Fibroblast of the aortic adventitia (primary cell): ENCODE measurements at regions not wholly inside any gene's neighbourhood (a gene's known extent, or its start where the extent isn't known, plus 50 kb on each side); places are given as distances from the start of the nearest gene placed in this dataset.
"Not testable (repeated sequence)": the region's sequence is repeated elsewhere in the genome, so short reads cannot be mapped to it uniquely, and the experiment has no call there.

ENCODE experiments used
- DNase-seq: peaks from one replicate; pipeline ENCODE4 v3.0.0-alpha.2; 2010; ENCODE audit warnings: low read depth
- H3K4me3 ChIP-seq: 2 replicates; pipeline ENCODE4 v1.5.1; 2011; ENCODE audit warnings: low read depth, mild to moderate bottlenecking, control low read depth, low read length, moderate library complexity

DNA sequence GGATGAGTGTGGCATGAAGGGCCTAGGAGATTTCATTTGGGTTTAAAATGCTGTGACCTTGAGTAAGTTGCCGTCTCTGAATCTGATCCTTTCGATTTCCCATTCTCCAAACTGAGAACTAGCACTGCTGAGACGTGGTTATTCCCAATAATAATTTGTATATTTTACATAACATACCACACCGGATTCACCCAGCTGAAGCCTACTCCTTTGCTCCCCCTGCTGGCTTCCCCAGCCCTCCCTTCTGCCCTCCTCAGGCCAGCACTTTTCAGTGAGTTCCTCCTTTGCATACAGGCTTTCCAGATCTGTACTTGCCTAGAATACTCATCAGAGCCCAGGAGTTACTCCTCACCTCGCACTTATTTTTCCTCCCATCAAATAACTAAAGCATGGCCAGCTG is 255.1 kb downstream of the OR4F29 start:
- not testable (repeated sequence) for H3K4me3 ChIP-seq, DNase-seq

DNA sequence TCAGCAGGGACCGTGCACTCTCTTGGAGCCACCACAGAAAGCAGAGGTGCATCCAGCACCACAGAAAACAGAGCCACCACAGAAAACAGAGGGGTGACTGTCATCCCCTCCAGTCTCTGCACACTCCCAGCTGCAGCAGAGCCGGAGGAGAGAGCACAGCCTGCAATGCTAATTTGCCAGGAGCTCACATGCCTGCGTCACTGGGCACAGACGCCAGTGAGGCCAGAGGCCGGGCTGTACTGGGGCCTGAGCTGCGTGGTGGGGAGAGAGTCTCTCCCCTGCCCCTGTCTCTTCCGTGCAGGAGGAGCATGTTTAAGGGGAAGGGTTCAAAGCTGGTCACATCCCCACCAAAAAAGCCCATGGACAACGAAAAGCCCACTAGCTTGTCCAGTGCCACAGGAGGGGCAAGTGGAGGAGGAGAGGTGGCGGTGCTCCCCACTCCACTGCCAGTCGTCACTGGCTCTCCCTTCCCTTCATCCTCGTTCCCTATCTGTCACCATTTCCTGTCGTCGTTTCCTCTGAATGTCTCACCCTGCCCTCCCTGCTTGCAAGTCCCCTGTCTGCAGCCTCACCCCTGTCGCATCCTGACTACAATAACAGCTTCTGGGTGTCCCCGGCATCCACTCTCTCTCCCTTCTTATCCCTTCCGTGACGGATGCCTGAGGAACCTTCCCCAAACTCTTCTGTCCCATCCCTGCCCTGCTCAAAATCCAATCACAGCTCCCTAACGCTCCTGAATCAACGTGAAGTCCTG is 260.0 kb downstream of the OR4F29 start:
- DNase-seq, H3K4me3 ChIP-seq: not testable (repeated sequence)

DNA sequence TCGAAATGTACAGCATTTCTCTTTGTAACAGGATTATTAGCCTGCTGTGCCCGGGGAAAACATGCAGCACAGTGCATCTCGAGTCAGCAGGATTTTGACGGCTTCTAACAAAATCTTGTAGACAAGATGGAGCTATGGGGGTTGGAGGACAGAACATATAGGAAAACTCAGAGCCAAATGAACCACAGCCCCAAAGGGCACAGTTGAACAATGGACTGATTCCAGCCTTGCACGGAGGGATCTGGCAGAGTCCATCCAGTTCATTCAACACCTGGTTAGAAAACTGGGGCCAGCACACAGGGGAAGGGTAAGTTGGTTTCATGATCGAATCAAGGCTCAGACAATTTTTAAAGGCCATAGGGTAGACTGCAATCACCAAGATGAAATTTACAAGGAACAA is 260.8 kb downstream of the OR4F29 start:
- DNase-seq, H3K4me3 ChIP-seq: not testable (repeated sequence)

DNA sequence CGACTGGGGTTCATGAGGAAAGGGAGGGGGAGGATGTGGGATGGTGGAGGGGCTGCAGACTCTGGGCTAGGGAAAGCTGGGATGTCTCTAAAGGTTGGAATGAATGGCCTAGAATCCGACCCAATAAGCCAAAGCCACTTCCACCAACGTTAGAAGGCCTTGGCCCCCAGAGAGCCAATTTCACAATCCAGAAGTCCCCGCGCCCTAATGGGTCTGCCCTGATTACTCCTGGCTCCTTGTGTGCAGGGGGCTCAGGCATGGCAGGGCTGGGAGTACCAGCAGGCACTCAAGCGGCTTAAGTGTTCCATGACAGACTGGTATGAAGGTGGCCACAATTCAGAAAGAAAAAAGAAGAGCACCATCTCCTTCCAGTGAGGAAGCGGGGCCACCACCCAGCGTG is 261.6 kb downstream of the OR4F29 start:
- DNase-seq, H3K4me3 ChIP-seq: not testable (repeated sequence)

DNA sequence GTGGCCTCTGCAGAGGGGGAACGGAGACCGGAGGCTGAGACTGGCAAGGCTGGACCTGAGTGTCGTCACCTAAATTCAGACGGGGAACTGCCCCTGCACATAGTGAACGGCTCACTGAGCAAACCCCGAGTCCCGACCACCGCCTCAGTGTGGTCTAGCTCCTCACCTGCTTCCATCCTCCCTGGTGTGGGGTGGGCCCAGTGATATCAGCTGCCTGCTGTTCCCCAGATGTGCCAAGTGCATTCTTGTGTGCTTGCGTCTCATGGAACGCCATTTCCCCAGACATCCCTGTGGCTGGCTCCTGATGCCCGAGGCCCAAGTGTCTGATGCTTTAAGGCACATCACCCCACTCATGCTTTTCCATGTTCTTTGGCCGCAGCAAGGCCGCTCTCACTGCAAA is 262.2 kb downstream of the OR4F29 start:
- not testable (repeated sequence) for H3K4me3 ChIP-seq, DNase-seq

DNA sequence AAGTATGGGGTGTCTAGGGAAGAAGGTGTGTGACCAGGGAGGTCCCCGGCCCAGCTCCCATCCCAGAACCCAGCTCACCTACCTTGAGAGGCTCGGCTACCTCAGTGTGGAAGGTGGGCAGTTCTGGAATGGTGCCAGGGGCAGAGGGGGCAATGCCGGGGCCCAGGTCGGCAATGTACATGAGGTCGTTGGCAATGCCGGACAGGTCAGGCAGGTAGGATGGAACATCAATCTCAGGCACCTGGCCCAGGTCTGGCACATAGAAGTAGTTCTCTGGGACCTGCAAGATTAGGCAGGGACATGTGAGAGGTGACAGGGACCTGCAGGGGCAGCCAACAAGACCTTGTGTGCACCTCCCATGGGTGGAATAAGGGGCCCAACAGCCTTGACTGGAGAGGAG is 264.2 kb downstream of the OR4F29 start:
- not testable (repeated sequence) for DNase-seq, H3K4me3 ChIP-seq

DNA sequence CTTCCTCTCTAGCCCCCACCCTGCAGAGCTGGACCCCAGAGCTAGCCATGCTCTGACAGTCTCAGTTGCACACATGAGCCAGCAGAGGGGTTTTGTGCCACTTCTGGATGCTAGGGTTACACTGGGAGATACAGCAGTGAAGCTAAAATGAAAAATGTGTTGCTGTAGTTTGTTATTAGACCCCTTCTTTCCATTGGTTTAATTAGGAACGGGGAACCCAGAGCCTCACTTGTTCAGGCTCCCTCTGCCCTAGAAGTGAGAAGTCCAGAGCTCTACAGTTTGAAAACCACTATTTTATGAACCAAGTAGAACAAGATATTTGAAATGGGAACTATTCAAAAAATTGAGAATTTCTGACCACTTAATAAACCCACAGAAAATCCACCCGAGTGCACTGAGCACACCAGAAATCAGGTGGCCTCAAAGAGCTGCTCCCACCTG is 264.8 kb downstream of the OR4F29 start:
- not testable (repeated sequence) for H3K4me3 ChIP-seq, DNase-seq

DNA sequence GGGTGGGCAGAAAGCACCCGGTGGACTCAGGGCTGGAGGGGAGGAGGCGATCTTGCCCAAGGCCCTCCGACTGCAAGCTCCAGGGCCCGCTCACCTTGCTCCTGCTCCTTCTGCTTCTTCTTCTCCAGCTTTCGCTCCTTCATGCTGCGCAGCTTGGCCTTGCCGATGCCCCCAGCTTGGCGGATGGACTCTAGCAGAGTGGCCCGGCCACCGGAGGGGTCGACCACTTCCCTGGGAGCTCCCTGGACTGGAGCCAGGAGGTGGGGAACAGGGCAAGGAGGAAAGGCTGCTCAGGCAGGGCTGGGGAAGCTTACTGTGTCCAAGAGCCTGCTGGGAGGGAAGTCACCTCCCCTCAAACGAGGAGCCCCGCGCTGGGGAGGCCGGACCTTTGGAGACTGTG is 265.3 kb downstream of the OR4F29 start:
- not testable (repeated sequence) for H3K4me3 ChIP-seq, DNase-seq

DNA sequence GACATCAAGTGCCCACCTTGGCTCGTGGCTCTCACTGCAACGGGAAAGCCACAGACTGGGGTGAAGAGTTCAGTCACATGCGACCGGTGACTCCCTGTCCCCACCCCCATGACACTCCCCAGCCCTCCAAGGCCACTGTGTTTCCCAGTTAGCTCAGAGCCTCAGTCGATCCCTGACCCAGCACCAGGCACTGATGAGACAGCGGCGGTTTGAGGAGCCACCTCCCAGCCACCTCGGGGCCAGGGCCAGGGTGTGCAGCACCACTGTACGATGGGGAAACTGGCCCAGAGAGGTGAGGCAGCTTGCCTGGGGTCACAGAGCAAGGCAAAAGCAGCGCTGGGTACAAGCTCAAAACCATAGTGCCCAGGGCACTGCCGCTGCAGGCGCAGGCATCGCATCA is 266.0 kb downstream of the OR4F29 start:
- not testable (repeated sequence) for DNase-seq, H3K4me3 ChIP-seq

DNA sequence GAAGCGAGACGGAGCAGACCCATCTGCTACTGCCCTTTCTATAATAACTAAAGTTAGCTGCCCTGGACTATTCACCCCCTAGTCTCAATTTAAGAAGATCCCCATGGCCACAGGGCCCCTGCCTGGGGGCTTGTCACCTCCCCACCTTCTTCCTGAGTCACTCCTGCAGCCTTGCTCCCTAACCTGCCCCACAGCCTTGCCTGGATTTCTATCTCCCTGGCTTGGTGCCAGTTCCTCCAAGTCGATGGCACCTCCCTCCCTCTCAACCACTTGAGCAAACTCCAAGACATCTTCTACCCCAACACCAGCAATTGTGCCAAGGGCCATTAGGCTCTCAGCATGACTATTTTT is 267.2 kb downstream of the OR4F29 start:
- not testable (repeated sequence) for H3K4me3 ChIP-seq, DNase-seq

DNA sequence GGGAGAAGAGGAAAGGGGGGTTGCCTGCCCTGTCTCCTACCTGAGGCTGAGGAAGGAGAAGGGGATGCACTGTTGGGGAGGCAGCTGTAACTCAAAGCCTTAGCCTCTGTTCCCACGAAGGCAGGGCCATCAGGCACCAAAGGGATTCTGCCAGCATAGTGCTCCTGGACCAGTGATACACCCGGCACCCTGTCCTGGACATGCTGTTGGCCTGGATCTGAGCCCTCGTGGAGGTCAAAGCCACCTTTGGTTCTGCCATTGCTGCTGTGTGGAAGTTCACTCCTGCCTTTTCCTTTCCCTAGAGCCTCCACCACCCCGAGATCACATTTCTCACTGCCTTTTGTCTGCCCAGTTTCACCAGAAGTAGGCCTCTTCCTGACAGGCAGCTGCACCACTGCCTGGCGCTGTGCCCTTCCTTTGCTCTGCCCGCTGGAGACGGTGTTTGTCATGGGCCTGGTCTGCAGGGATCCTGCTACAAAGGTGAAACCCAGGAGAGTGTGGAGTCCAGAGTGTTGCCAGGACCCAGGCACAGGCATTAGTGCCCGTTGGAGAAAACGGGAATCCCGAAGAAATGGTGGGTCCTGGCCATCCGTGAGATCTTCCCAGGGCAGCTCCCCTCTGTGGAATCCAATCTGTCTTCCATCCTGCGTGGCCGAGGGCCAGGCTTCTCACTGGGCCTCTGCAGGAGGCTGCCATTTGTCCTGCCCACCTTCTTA is 267.7 kb downstream of the OR4F29 start:
- not testable (repeated sequence) for H3K4me3 ChIP-seq, DNase-seq

DNA sequence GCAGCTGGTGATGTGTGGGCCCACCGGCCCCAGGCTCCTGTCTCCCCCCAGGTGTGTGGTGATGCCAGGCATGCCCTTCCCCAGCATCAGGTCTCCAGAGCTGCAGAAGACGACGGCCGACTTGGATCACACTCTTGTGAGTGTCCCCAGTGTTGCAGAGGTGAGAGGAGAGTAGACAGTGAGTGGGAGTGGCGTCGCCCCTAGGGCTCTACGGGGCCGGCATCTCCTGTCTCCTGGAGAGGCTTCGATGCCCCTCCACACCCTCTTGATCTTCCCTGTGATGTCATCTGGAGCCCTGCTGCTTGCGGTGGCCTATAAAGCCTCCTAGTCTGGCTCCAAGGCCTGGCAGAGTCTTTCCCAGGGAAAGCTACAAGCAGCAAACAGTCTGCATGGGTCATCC is 268.4 kb downstream of the OR4F29 start:
- not testable (repeated sequence) for H3K4me3 ChIP-seq, DNase-seq

DNA sequence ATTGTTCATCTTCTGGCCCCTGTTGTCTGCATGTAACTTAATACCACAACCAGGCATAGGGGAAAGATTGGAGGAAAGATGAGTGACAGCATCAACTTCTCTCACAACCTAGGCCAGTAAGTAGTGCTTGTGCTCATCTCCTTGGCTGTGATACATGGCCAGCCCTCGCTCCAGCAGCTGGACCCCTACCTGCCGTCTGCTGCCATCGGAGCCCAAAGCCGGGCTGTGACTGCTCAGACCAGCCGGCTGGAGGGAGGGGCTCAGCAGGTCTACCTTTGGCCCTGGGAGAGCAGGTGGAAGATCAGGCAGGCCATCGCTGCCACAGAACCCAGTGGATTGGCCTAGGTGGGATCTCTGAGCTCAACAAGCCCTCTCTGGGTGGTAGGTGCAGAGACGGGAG is 268.8 kb downstream of the OR4F29 start:
- H3K4me3 ChIP-seq, DNase-seq: not testable (repeated sequence)

DNA sequence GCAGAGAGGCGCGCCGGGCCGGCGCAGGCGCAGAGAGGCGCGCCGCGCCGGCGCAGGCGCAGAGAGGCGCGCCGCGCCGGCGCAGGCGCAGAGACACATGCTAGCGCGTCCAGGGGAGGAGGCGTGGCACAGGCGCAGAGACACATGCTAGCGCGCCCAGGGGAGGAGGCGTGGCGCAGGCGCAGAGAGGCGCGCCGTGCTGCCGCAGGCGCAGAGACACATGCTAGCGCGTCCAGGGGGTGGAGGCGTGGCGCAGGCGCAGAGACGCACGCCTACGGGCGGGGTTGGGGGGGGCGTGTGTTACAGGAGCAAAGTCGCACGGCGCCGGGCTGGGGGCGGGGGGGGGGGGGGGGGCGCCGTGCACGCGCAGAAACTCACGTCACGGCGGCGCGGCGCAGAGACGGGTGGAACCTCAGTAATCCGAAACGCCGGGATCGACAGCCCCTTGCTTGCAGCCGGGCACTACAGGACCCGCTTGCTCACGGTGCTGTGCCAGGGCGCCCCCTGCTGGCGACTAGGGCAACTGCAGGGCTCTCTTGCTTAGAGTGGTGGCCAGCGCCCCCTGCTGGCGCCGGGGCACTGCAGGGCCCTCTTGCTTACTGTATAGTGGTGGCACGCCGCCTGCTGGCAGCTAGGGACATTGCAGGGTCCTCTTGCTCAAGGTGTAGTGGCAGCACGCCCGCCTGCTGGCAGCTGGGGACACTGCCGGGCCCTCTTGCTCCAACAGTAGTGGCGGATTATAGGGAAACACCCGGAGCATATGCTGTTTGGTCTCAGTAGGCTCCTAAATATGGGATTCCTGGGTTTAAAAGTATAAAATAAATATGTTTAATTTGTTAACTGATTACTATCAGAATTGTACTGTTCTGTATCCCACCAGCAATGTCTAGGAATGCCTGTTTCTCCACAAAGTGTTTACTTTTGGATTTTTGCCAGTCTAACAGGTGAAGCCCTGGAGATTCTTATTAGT is 269.9 kb downstream of the OR4F29 start:
- not testable (repeated sequence) for H3K4me3 ChIP-seq
- DNase-seq, result peak; percentile 49

DNA sequence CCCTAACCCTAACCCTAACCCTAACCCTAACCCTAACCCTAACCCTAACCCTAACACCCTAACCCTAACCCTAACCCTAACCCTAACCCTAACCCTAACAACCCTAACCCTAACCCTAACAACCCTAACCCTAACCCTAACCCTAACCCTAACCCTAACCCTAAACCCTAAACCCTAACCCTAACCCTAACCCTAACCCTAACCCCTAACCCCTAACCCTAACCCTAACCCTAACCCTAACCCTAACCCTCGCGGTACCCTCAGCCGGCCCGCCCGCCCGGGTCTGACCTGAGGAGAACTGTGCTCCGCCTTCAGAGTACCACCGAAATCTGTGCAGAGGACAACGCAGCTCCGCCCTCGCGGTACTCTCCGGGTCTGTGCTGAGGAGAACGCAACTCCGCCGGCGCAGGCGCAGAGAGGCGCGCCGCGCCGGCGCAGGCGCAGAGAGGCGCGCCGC is 270.7 kb downstream of the OR4F29 start:
- not testable (repeated sequence) for H3K4me3 ChIP-seq

DNA sequence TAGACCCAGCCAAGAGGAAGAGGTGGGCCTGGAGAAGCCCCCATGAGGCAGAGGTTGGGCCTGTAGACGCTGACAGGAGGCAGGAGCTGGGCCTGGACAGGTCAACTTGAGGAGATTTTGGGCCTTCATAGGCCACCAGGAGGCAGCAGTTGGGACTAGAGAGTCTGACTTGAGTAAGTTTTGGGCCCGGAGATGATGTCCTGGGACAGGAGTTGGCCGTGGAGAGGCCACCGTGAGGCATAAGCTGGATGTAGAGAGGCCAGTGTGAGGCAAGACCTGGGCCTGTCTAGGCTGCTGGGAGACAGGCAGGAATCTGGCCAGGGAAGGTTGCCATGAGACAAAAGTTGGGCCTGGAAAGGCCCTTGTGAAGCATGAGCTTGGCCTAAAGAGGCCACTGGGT is 312.6 kb downstream of the OR4F29 start:
- not testable (repeated sequence) for DNase-seq, H3K4me3 ChIP-seq

More for the DNA sequence above, 270.7 kb downstream of the OR4F29 start:
- DNase-seq, result not testable (repeated sequence)

DNA sequence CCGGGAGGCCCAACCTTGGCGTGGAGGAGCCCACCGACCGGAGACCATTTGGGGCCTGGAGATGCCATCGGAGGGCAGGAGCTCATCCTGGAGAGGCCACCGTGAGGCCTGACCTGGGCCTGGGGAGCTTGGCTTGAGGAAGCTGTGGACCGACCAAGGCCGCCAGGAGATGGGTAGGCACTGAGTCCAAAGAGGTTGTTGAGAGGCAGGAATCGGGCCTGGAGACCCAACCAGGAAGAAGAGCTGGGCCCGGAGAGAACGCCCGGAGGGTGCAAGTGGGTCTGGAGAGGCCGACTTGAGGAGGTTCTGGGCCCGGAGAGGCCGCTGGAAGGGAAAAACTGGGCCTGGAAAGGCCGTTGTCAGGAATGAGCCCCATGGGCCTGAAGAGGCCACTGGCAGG is 313.8 kb downstream of the OR4F29 start:
- not testable (repeated sequence) for DNase-seq, H3K4me3 ChIP-seq

DNA sequence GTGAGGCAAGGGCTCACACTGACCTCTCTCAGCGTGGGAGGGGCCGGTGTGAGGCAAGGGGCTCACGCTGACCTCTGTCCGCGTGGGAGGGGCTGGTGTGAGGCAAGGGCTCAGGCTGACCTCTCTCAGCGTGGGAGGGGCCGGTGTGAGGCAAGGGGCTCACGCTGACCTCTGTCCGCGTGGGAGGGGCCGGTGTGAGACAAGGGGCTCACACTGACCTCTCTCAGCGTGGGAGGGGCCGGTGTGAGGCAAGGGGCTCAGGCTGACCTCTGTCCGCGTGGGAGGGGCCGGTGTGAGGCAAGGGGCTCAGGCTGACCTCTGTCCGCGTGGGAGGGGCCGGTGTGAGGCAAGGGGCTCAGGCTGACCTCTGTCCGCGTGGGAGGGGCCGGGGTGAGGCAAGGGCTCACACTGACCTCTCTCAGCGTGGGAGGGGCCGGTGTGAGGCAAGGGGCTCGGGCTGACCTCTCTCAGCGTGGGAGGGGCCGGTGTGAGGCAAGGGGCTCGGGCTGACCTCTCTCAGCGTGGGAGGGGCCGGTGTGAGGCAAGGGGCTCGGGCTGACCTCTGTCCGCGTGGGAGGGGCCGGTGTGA is 315.0 kb downstream of the OR4F29 start:
- not testable (repeated sequence) for DNase-seq, H3K4me3 ChIP-seq

DNA sequence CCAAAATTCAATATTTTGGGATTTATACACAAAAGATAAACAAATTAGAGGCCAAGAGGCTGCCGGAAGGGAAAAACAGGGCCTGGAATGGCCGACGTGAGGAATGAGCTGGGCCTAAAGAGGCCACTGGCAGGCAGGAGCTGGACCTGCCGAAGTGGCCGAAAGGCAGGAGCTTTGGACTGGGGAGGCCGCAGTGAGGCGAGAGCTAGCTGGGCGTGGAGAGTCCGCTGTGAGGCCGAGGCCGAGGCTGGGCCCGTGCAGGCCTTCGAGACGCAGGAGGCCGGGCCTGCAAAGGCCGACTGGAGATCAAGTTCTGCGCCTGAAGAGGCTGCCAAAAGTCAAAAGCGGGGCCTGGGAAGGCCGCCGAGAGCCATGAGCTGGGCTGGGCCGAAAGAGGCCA is 316.5 kb downstream of the OR4F29 start:
- not testable (repeated sequence) for H3K4me3 ChIP-seq, DNase-seq
